HG03575 (cell line): ENCODE measurements at regions not wholly inside any gene's neighbourhood (a gene's known extent, or its start where the extent isn't known, plus 50 kb on each side); places are given as distances from the start of the nearest gene placed in this dataset.

Experiments used
- ATAC-seq: cut with Tn5 transposase; IDR thresholded peaks from one replicate; pipeline ENCODE4 v1.9.1; 2021; ENCODE audit not compliant: unreplicated experiment, insufficient number of reproducible peaks, low FRiP score; ENCODE audit errors: extremely low read depth

DNA sequence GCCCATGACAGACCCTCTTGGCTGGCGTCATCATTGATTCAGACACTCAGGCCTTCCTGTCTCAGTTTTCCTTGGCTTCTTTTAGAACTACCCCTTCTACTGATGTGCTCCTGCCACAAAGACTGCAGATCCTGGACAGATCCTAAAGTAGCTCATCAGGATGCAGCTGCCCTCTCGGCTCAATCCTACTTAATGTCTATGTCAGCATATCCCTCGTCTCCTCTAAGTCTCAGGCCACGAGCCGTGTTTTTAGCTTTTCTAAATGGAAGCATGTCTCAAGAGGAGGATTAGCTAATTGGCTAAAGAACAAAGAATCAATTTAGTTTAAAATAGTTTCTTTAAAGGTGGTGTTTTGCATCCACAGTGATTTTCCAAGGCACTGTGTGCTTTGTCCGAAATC, 447.7 kb downstream of the STIM2 start:
- no peak for ATAC-seq

- ATAC-seq, result no peak
Measured at GRCh38 chr4:27315625-27316024, 455.0 kb downstream of the STIM2 start.

- no peak for ATAC-seq
Measured at GRCh38 chr4:27316176-27316575, 455.5 kb downstream of the STIM2 start.

DNA sequence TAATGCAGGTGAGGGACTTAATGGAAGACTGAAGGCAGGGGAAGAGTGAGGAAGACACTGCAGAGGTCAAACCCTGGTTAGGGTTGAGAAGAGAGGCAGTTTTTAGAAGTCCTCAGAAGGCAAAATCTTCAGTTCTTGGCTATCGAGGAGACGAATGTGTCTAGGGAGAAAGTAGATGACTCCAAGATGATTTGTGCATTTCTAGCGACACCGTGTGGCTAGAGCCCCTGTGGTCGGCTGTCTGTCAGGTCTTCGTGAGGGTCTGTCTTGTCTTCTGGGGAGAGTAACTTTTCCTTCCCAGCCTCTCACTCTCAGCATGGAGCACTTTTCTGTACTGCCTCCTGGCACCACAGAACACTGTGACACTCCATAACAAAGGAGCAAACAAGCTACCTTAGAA, 458.1 kb downstream of the STIM2 start:
- no peak for ATAC-seq

DNA sequence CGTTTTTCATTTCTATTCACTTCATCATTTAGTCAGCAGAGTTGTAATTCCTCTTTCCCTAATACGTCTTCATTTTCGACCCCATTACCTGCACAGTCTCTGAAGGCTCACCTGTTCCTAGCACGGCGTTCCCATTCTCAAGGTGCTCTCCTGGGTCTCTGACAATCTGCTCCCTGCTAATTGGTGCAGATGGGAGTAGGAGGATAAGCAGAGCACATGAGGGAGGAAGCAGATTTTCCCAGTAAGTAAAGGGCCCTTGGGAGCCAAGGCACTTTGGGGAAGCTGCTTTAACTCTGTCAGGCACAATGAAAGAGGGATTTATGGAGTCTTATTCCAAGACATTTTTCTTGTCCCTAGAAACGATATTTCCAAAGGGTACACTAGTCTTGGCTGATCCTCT, 466.4 kb downstream of the STIM2 start:
- ATAC-seq, result no peak

DNA sequence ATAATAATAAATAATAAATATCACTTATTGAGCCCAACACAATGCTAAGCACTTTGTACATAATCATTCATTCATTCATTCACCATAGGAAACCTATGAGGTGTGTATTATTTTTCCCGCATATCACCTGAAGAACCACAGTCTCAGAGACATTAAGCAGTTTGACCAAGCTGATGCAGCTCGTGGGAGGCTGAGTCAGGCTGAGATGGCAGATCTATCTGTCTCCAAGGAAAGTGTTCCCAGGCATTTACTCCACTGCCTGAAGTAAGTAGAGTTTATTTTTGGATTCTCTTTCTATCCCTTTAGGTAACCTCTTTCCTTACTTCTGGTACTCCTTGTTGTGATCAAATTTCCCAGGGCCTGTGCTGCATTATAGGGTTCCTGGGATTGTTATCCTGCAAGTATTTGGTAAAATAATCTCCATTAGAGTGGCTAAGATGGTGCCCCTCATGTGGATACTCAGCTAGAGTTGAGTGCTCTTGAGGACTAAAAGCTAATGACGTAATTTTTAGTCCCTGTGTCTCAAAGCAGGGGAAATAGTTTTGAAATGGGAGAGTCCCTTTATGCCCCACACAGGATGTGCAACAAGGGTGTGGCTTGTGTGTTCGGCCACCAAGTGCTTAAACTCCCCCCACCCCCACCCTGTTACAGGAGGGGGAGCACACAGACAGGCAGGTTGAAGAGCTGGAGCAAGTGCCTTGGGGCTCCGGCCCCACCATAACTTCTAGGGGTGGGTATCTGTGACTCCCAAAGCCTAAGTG, 467.0 kb downstream of the STIM2 start:
- ATAC-seq, result no peak

DNA sequence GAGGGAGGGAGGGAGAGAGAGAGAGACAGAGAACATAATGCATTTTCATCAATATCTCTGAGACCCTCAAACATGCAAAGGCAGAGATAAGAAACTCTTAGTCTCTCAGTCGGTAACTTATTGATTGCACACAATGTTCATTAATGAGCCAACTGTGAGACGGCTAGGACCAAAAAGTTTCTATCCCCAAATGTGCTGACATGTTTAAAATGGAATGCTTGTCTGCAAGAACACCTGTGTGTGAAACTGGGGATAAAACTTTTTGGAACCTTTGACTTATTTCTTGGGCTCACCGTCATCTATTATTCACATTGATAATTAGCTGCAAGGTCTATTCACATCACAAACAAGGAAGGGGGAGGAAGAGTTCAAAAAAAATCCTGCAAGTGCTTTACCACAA, 477.9 kb downstream of the STIM2 start:
- ATAC-seq, result no peak

- ATAC-seq, result no peak
Measured at GRCh38 chr4:27343411-27343810, 482.8 kb downstream of the STIM2 start.

DNA sequence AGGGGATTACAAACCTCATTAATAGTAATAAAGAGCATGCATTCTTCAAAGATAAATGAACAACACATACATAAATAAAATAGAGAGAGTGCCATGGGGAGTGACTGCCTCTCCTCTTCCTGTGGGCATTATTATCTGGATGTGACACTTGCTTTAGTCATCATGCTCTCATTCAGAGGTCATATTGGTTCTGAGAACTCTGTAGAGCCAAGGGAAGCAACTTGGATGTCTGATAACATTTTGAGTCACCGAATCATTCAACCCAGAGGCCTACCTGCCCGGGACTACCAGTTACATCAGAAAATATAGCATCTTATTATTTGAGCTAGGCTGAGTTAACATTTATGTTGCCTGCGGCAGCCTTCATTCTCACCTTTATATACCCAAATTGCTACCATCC, 489.5 kb downstream of the STIM2 start:
- ATAC-seq, result no peak

DNA sequence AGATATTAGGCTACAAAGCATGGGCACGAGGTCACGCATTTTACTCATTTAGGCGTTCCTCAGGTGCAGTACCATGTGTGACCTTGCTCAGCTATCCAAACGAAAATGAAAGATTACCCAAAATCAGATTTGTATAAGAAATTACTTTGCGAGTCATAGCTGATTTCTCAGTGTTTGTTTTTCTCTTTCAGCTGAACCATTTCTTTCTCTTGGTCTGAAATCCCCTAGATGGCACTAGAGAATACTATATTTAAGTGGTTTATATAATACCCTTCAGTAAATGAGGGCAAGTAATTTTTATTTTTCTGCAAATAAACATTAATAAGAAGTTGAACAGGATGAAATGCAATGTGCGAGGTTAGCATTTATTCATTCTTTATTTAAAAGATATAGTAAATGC, 496.6 kb downstream of the STIM2 start:
- ATAC-seq, result no peak

DNA sequence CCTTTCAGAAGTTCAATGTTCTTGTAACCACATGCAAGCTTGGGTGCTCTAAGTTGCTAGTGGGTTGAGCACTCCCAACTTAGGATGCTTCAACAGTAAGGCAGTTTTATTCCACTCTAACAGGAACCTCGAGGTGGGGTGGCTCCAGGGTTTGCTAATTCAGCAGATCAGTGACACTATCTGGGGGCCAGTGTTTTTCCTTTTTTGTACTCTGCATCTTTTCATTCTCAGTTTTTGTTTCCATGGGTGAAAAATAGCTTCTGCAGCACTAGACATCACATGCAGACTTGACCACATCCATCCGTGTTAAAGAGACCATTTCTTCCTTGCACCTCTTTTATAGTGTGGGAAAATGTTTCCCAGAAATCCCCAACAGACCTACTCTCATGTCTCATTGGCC, 497.6 kb downstream of the STIM2 start:
- no peak for ATAC-seq

GRCh38 chr4:27360131-27360530, 499.5 kb downstream of the STIM2 start:
- ATAC-seq, result no peak

DNA sequence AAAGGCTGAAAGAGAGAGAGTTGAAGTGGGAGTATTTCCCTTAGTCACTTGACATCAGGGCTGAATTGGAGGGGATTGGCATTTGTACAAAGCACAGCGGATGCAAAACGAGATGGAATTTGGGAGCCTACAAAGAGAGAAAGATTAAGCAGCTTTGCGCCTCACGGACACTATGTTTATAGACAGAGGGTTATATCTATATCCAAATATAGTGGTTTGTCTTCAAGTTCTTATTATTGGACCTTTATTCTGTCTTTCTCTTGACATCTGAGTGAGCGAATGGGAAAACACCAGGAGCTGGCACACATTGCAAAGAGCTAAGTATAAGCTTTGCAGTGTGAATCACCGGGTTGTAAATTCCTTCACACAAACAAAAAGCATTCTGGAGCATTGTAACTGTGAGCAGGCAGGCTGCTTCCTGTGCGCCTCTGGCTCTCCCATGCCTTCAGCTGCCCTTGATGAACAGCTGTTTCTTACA, 500.2 kb downstream of the STIM2 start:
- no peak for ATAC-seq

DNA sequence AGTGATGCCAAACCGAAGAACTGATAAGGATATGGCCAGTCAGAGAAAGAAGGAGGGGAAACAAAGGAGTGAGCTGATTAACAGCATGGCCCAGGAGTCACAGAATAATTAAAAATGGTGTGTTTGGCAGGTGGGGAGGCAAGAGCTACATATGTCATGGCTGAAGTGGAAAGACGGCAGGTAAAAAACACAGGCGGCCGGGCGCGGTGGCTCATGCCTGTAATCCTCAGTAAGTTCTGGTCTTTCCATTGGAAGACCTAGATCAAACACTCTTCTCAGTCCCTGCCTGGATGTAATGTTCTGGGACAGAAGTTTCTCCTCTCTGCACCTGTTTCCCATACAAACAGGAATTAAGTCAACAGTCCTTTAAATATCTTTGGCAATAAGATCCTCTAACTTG, 503.9 kb downstream of the STIM2 start:
- ATAC-seq, result no peak

- ATAC-seq, result no peak
Measured at GRCh38 chr4:27366104-27366823, 505.6 kb downstream of the STIM2 start.

GRCh38 chr4:27368781-27369180, 508.1 kb downstream of the STIM2 start:
- ATAC-seq, result no peak

GRCh38 chr4:27381815-27382214, 521.2 kb downstream of the STIM2 start:
- ATAC-seq, result no peak

GRCh38 chr4:27387711-27388110, 527.1 kb downstream of the STIM2 start:
- no peak for ATAC-seq

DNA sequence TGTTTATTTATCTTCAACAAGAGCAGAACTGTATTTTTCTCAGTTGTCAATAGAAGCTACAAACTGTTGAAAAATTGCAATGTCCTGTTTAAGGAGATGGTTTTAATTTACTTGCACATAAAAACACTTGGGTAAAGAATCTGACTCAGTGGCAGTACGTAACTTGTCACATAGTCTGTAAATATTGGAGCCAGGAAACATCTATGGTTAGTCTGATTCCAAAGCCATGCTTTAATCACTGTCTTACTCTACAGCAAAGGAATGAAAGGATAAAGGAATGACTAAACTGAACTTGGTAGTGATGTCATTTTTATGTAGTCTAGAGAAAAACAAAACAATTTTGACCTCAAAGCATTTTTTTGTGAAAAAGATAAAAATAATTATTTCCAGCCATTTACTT, 537.2 kb downstream of the STIM2 start:
- no peak for ATAC-seq

GRCh38 chr4:27398631-27399310, 538.1 kb downstream of the STIM2 start:
- ATAC-seq, result no peak
